Thyroid gland (tissue), 4 donors: ENCODE measurements at regions not wholly inside any gene's neighbourhood (a gene's known extent, or its start where the extent isn't known, plus 50 kb on each side); places are given as distances from the start of the nearest gene placed in this dataset.

ENCODE experiments used
- CTCF ChIP-seq, 6 experiments: fragments of 200-600 bp in 3 of 6; fragments of 450-650 bp in 3 of 6; sonication (generic) in 3 of 6; IDR thresholded peaks; one replicate each; pipeline ENCODE4 v1.5.1; 2016 to 2019; ENCODE audit warnings: antibody characterized with exemption in 6 of 6, mild to moderate bottlenecking in 2 of 6, inconsistent platforms in 1 of 6, moderate library complexity in 1 of 6
- POLR2A ChIP-seq, 2 donors: fragments of 450-650 bp; IDR thresholded peaks; one replicate each; pipeline ENCODE4 v1.6.1; 2017; ENCODE audit warnings: antibody characterized with exemption in 2 of 2, mild to moderate bottlenecking in 2 of 2, moderate library complexity in 1 of 2

- no peak for TF ChIP-seq CTCF (IDR thresholded peaks at IDR 0.05)
- TF ChIP-seq POLR2A (IDR thresholded peaks at IDR 0.05), result no peak
Measured at GRCh38 chr4:106607558-106607957, 239.0 kb upstream of the GIMD1 start.
